OCI-LY1 (cell line): ENCODE measurements at regions not wholly inside any gene's neighbourhood (a gene's known extent, or its start where the extent isn't known, plus 50 kb on each side); places are given as distances from the start of the nearest gene placed in this dataset.

Experiments used
- EZH2 ChIP-seq: fragments of 200-600 bp; sonication (generic), shearing (Covaris generic); IDR thresholded peaks from 2 replicates; pipeline ENCODE4 v1.8.0; 2017; ENCODE audit warnings: borderline replicate concordance, mixed run types, mild to moderate bottlenecking, antibody characterized with exemption, low read length, moderate library complexity, mixed read lengths
- TF ChIP-seq, protein P1 (sequence below): fragments of 200-600 bp; sonication (generic), shearing (Covaris generic); IDR thresholded peaks from 2 replicates; pipeline ENCODE4 v1.5.1; 2017; ENCODE audit warnings: mild to moderate bottlenecking, antibody characterized with exemption, low read length, moderate library complexity, mixed read lengths

DNA sequence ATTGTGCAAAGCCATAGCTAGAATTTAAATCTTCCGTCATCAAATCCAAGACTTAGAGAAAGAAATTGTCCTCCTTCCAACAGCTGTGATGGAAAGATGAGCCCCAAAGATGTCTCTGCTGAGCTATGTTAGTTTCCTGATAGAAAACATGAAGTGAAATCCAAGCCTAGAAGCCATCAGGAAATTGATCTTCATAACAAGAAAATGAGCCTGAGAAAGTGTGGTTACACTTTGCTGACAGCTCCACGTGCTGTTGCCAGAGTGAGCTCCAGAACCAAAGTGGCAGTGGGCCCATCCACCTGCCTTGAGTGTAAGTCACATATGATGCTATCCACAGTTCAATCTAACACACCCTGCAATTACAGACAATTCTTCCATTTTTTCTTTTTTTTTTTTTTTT lies 58.0 kb upstream of the UBASH3B start:
- no peak for TF ChIP-seq EZH2
- TF ChIP-seq, protein P1, sequence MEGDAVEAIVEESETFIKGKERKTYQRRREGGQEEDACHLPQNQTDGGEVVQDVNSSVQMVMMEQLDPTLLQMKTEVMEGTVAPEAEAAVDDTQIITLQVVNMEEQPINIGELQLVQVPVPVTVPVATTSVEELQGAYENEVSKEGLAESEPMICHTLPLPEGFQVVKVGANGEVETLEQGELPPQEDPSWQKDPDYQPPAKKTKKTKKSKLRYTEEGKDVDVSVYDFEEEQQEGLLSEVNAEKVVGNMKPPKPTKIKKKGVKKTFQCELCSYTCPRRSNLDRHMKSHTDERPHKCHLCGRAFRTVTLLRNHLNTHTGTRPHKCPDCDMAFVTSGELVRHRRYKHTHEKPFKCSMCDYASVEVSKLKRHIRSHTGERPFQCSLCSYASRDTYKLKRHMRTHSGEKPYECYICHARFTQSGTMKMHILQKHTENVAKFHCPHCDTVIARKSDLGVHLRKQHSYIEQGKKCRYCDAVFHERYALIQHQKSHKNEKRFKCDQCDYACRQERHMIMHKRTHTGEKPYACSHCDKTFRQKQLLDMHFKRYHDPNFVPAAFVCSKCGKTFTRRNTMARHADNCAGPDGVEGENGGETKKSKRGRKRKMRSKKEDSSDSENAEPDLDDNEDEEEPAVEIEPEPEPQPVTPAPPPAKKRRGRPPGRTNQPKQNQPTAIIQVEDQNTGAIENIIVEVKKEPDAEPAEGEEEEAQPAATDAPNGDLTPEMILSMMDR = no peak
